IPS DF 4.7 (cell line): ENCODE measurements at regions not wholly inside any gene's neighbourhood (a gene's known extent, or its start where the extent isn't known, plus 50 kb on each side); places are given as distances from the start of the nearest gene placed in this dataset.
A peak's percentile ranks its signal among the peaks of the same experiment; 100 is the strongest.

ENCODE experiments used
- DNase-seq: peaks from one replicate; pipeline ENCODE4 v3.0.0-alpha.2; 2013; ENCODE audit warnings: low spot score; ENCODE audit errors: extremely low read depth

- DNase-seq = peak; percentile 74
Observed at GRCh38 chr6:10465629-10466499, 51.0 kb upstream of the TFAP2A start.
